ENCODE measurements at regions not wholly inside any gene's neighbourhood (a gene's known extent, or its start where the extent isn't known, plus 50 kb on each side); places are given as distances from the start of the nearest gene placed in this dataset.

DNA sequence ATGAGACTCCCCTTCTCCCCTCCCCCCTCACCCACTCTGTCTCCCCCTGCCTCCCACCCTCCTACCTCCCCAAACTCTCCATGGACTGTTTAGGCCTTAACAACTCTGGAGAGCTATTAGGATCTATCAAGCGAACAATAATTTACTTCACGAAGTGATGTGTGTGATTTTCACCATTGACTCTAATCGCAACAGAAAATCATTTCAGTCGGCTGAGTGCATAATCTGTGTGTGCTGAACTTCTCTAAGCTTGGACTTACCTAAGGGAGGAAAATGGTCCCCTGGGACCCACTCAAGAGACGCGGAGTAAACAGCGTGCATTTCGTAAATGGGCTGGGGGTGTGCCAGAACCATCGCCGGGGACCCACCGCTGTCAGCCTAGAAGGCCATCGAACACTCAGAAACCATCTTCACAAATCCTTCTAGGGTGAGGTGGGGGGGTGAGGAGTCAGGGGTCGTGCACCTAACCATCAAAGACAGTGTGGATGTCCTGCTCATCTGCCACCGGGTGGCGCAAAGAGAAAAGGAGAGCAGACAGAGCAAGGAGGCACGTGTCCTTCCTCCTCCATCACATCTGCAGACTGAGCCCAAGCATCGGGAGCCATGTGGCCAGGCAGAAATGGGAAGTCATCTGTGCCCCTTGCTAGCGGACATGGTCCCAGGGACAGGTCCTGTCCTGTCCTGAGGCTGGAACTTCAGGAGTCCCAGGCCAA is 62.1 kb upstream of the NUP50 start:
- H3K4me3 Mint-ChIP-seq (ENCODE audit: low read depth) = no peak overlapping the region
- TF ChIP-seq, protein P1, sequence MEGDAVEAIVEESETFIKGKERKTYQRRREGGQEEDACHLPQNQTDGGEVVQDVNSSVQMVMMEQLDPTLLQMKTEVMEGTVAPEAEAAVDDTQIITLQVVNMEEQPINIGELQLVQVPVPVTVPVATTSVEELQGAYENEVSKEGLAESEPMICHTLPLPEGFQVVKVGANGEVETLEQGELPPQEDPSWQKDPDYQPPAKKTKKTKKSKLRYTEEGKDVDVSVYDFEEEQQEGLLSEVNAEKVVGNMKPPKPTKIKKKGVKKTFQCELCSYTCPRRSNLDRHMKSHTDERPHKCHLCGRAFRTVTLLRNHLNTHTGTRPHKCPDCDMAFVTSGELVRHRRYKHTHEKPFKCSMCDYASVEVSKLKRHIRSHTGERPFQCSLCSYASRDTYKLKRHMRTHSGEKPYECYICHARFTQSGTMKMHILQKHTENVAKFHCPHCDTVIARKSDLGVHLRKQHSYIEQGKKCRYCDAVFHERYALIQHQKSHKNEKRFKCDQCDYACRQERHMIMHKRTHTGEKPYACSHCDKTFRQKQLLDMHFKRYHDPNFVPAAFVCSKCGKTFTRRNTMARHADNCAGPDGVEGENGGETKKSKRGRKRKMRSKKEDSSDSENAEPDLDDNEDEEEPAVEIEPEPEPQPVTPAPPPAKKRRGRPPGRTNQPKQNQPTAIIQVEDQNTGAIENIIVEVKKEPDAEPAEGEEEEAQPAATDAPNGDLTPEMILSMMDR (IDR thresholded peaks at IDR 0.05; ENCODE audit: unreplicated experiment) = peak; percentile 23
- peaks cover 66% of the 10 kb centered on the region for H3K27me3 Mint-ChIP-seq
- no peak for DNase-seq (ENCODE audit: low spot score, unreplicated experiment)
- no peak overlapping the region for H3K27ac Mint-ChIP-seq
- no peaks in the 10 kb centered on the region for H3K9me3 Mint-ChIP-seq (ENCODE audit: low read depth)
- H3K36me3 Mint-ChIP-seq (ENCODE audit: insufficient read depth) = no peaks in the 10 kb centered on the region
- H3K4me1 Mint-ChIP-seq (ENCODE audit: low read depth) = no peaks in the 10 kb centered on the region

DNA sequence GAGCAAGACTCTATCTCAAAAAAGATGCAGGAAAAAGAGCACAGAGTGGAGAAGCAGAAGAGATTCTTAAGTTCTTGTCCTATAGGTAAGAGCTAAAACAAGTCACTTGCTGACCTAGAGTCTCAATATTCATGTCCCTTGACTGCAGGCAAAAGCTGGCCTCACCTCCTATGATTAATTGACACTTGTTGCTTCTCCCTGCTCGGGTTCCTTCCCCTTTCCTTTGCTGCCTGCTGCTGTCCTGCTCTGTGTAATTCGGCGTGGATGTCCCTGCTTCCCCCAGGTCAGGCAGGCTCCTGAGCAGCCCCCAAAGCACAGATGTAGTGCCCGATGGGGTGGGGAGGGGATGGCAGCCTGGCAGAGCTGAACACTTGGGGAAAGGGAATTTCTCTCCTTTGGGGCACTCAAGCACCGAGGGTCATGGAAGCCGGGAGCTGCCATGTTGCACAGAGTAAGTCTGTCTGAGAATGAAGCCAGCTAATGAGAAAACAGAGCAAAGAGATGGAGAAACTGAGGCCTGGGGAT is 60.8 kb upstream of the NUP50 start:
- Mint-ChIP-seq H3K4me3 (ENCODE audit: low read depth) (no peak overlapping the region), H3K9me3 (ENCODE audit: low read depth) (no peaks in the 10 kb centered on the region), H3K27ac (no peak overlapping the region), H3K4me1 (ENCODE audit: low read depth) (no peaks in the 10 kb centered on the region), H3K27me3 (peaks cover 68% of the 10 kb centered on the region), H3K36me3 (ENCODE audit: insufficient read depth) (no peaks in the 10 kb centered on the region)
- TF ChIP-seq, protein P1 (IDR thresholded peaks at IDR 0.05; ENCODE audit: unreplicated experiment) = no peak
- no peak for DNase-seq (ENCODE audit: low spot score, unreplicated experiment)

DNA sequence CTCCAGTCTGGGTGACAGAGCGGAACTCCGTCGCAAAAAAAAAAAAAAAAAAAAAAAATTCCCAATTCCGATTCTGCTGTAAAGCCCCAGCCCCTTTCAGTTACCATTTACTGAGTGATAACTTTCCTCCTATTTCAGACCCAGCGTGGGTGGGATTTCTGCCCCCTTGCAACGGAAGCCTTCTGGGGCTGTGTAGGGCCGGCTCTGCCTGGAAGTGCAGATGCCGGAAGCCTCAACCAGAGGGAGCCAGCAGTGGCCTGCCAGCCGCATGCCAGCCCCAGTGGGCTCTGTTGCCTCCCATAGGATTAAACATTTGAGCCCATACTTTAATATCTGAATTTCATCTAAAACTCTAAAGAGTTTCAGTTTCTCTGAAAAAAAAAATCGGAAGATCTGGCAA is 60.0 kb upstream of the NUP50 start:
- Mint-ChIP-seq H3K4me3 (ENCODE audit: low read depth) (no peak overlapping the region), H3K36me3 (ENCODE audit: insufficient read depth) (no peaks in the 10 kb centered on the region), H3K4me1 (ENCODE audit: low read depth) (no peaks in the 10 kb centered on the region), H3K27ac (no peak overlapping the region), H3K27me3 (peaks cover 62% of the 10 kb centered on the region), H3K9me3 (ENCODE audit: low read depth) (no peaks in the 10 kb centered on the region)
- no peak for DNase-seq (ENCODE audit: low spot score, unreplicated experiment)
- TF ChIP-seq, protein P1 (IDR thresholded peaks at IDR 0.05; ENCODE audit: unreplicated experiment) = no peak

DNA sequence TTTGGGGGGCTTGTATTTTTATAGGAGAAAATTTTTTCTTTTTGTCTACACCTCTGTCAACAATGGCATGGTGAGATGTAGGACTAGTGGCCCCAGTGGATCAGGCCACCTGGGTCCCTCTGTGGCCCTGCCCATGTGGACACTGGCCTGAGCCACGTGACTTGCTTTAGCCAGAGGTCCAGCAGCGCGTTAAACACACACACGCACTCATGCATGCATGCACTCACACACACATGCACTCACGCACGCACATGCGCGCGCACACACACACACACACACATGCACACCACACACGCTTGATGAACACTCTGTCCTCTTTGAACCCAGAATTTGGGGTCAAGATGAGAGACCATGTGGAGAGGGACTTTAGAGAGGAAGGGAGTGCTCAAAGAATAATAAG is 59.4 kb upstream of the NUP50 start:
- TF ChIP-seq, protein P1 (IDR thresholded peaks at IDR 0.05; ENCODE audit: unreplicated experiment) = no peak
- no peaks in the 10 kb centered on the region for H3K36me3 Mint-ChIP-seq (ENCODE audit: insufficient read depth)
- H3K27me3 Mint-ChIP-seq = peaks cover 62% of the 10 kb centered on the region
- H3K4me3 Mint-ChIP-seq (ENCODE audit: low read depth) = no peak overlapping the region
- DNase-seq (ENCODE audit: low spot score, unreplicated experiment) = no peak
- no peak overlapping the region for H3K27ac Mint-ChIP-seq
- H3K4me1 Mint-ChIP-seq (ENCODE audit: low read depth) = no peaks in the 10 kb centered on the region
- H3K9me3 Mint-ChIP-seq (ENCODE audit: low read depth) = no peaks in the 10 kb centered on the region

DNA sequence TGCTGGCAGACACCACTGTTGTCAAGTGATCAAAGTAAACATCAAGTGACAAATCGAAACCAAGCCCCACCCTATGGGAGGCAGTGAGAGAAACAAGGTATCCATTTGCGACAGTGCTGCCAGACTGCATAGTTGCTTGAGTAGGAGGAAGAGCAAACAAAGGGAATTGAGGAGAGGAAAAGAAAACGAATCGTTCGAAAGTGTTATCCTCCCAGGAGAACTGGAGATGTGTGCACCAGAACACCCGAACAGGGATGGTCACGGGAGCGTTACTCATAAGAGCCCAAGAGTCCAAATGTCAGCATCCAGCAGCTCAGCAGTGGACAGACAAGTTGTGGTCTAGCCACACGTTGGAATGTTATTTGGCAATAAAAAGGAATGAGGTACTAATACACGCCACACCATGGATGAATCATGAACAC is 58.4 kb upstream of the NUP50 start:
- no peak overlapping the region for H3K4me3 Mint-ChIP-seq (ENCODE audit: low read depth)
- no peaks in the 10 kb centered on the region for H3K9me3 Mint-ChIP-seq (ENCODE audit: low read depth)
- no peaks in the 10 kb centered on the region for H3K4me1 Mint-ChIP-seq (ENCODE audit: low read depth)
- DNase-seq (ENCODE audit: low spot score, unreplicated experiment) = no peak
- no peaks in the 10 kb centered on the region for H3K36me3 Mint-ChIP-seq (ENCODE audit: insufficient read depth)
- no peak overlapping the region for H3K27ac Mint-ChIP-seq
- TF ChIP-seq, protein P1 (IDR thresholded peaks at IDR 0.05; ENCODE audit: unreplicated experiment) = no peak
- H3K27me3 Mint-ChIP-seq = peaks cover 52% of the 10 kb centered on the region
